Heart right ventricle (tissue), 16 donors: ENCODE measurements at regions not wholly inside any gene's neighbourhood (a gene's known extent, or its start where the extent isn't known, plus 50 kb on each side); places are given as distances from the start of the nearest gene placed in this dataset.

ENCODE experiments used
- ATAC-seq, 8 donors: fragments of 200-7000 bp; cut with Tn5 transposase; one replicate each; pipeline ENCODE4 v1.9.1; 2020; ENCODE audit warnings: mild to moderate bottlenecking in 8 of 8, moderate library complexity in 8 of 8, moderate number of reproducible peaks in 1 of 8
- DNase-seq, 2 donors: peaks; one replicate each; pipeline ENCODE4 v3.0.0-alpha.2; 2020
- H3K27ac ChIP-seq, 10 donors: fragments of 200-600 bp; sonication (generic) in 2 of 10; one replicate each; pipeline versions ENCODE4 v1.5.0 to v1.8.0; 2020 to 2022; ENCODE audit warnings: mild to moderate bottlenecking in 3 of 10
- H3K27me3 ChIP-seq, 7 donors: fragments of 200-600 bp; one replicate each; pipeline ENCODE4 v1.8.0; 2021 to 2022; ENCODE audit warnings: mild to moderate bottlenecking in 2 of 7
- H3K36me3 ChIP-seq, 9 donors: fragments of 200-600 bp; sonication (generic) in 1 of 9; one replicate each; pipeline versions ENCODE4 v1.5.0 to v1.8.0; 2020 to 2022; ENCODE audit warnings: mild to moderate bottlenecking in 2 of 9
- H3K4me1 ChIP-seq, 9 donors: fragments of 200-600 bp; sonication (generic) in 1 of 9; one replicate each; pipeline versions ENCODE4 v1.5.0 to v1.8.0; 2020 to 2022; ENCODE audit warnings: mild to moderate bottlenecking in 4 of 9
- H3K4me3 ChIP-seq, 10 donors: fragments of 200-600 bp; sonication (generic) in 2 of 10; one replicate each; pipeline versions ENCODE4 v1.5.0 to v1.8.0; 2020 to 2022; ENCODE audit warnings: mild to moderate bottlenecking in 7 of 10, moderate library complexity in 2 of 10
- H3K9me3 ChIP-seq, 11 donors: fragments of 200-600 bp in 10 of 11; sonication (generic) in 2 of 11; one replicate each; pipeline versions ENCODE4 v1.5.0 to v1.8.0; 2013 to 2022; ENCODE audit warnings: mild to moderate bottlenecking in 2 of 11, control low read depth in 1 of 11, moderate library complexity in 1 of 11
- CTCF ChIP-seq, 9 donors: fragments of 200-600 bp; sonication (generic) in 2 of 9; IDR thresholded peaks; one replicate each; pipeline versions ENCODE4 v1.5.0 to v1.8.0; 2021 to 2022; ENCODE audit warnings: antibody characterized with exemption in 9 of 9, mild to moderate bottlenecking in 5 of 9, moderate library complexity in 1 of 9
- WGBS, 2 donors: extraction: QIAGEN DNeasy Blood & Tissue Kit; methylation state at CpG; one replicate each; pipeline ENCODE4 v1.1.7; 2013; ENCODE audit warnings: inconsistent platforms in 1 of 2; 5-methylcytosine and 5-hydroxymethylcytosine counted together
- intact Hi-C, 10 donors: fragments of 100-400 bp; cut with DNase I; formaldehyde crosslinking; loops; one replicate each; pipeline versions ENCODE4 v1.11.1 to v1.14.2; 2022
- donor health status: Arrhythmogenic right ventricular cardiomyopathy.
- donor health status: ischemic (EF 13 %, LVEDD 7.1; RV severe dilation, severe dysfunction).
- donor health status: healthy with polysubstance abuse.
- donor health status: DM: no; HTN: yes; CAD: no.
- donor health status: DM: no; HTN: no; CAD: no.
- donor health status: ischemic (EF 25% LVEDD 6.9; RV normal size, moderate dysfunction).
- donor health status: ischemic (EF 25% LVEDD 5.7; RV mildly dilated, moderate dysfunction).
- donor health status: healthy.
- donor health status: DM: yes; HTN: yes; CAD: no.
- donor health status: Ischemic cardiomyopathy.
- donor health status: ischemic (EF 35%, LVEDD 5.7; RV mildly dilated, moderate dysfunction).
- donor health status: nonischemic (EF 11% LVEDD 7.7; RV severe dilation, severe dysfunction).
- donor health status: DM: yes; HTN: yes; CAD: no.
- donor health status: PGD.
- donor health status: ischemic (EF 29% LVEDD 5.4; RV normal size, mild dysfunction).
- donor health status: nonischemic (EF 23%, LVEDD 6.1; RV moderate dilation, normal function).

DNA sequence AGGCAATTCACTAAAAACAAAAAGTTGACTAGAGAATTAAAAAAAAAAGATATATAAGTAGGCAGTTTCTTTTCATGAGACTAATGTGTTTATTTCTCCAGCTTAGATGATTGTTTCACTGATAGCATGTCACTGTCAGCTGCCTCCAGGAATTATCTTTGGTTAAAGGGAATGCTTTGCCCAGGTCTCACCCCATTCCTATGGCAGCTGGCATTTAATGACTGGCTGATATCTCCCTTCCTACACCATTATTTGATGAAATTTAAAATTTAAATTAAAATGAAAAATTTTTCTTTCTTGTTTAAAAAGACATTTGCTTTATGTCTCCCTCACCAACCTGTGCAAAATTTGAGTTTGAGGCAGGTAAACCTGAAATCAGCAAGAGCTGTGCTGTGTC lies 214.5 kb upstream of the PRSS1 start:
- Histone ChIP-seq H3K27me3 (peaks cover 0 to 37% (median 12%) of the 10 kb centered on the region in 7 donors), H3K4me1 (peaks cover 0 to 5% (median 0%) of the 10 kb centered on the region in 9 donors), H3K4me3 (no peak overlapping the region), H3K9me3 (no peaks in the 10 kb centered on the region), H3K36me3 (no peaks in the 10 kb centered on the region), H3K27ac (no peak overlapping the region)
- DNase-seq: no peak
- no peak for TF ChIP-seq CTCF (IDR thresholded peaks at IDR 0.05)
- no peak for ATAC-seq
- intact Hi-C loops: no loop called here

DNA sequence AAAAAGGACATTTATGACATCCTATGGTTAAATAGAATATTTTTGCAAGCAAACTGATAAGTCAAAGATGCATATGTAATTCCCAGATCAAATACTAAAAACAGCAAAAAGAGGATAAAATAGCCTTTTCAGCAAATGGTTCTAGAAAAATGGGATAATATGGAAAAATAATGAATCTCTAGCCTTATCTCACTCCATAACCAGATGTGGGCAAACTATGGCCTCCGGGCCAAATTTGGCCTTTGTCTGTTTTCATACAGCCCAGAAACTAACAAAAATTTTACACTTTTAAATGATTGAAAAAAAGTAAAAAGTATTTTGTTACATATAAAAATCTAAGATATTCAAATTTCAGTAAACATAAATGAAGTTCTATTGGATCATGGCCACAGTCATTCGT lies 215.4 kb upstream of the PRSS1 start:
- H3K27me3 ChIP-seq: peaks cover 0 to 45% (median 20%) of the 10 kb centered on the region in 7 donors
- 84 to 91% methylated on average over 2 of the region's 2 CpGs for WGBS, 2 donors
- H3K27ac ChIP-seq: no peak overlapping the region
- TF ChIP-seq CTCF (IDR thresholded peaks at IDR 0.05): no peak
- DNase-seq: no peak
- no peaks in the 10 kb centered on the region for H3K9me3 ChIP-seq
- ATAC-seq: no peak
- peaks cover 0 to 5% (median 0%) of the 10 kb centered on the region in 9 donors for H3K4me1 ChIP-seq
- intact Hi-C loops: no loop called here
- H3K36me3 ChIP-seq: no peaks in the 10 kb centered on the region
- H3K4me3 ChIP-seq: no peak overlapping the region

GRCh38 chr7:142529591-142529990 lies 219.7 kb upstream of the PRSS1 start:
- no peak for DNase-seq
- H3K27ac ChIP-seq: no peak overlapping the region
- TF ChIP-seq CTCF (IDR thresholded peaks at IDR 0.05): no peak
- H3K9me3 ChIP-seq: no peaks in the 10 kb centered on the region
- H3K4me1 ChIP-seq: no peaks in the 10 kb centered on the region
- peaks cover 0 to 74% (median 35%) of the 10 kb centered on the region in 7 donors for H3K27me3 ChIP-seq
- H3K4me3 ChIP-seq: no peak overlapping the region
- intact Hi-C loops: no loop called here
- WGBS, 2 donors: 77 to 79% methylated on average over 4 of the region's 4 CpGs
- no peak for ATAC-seq
- no peaks in the 10 kb centered on the region for H3K36me3 ChIP-seq

DNA sequence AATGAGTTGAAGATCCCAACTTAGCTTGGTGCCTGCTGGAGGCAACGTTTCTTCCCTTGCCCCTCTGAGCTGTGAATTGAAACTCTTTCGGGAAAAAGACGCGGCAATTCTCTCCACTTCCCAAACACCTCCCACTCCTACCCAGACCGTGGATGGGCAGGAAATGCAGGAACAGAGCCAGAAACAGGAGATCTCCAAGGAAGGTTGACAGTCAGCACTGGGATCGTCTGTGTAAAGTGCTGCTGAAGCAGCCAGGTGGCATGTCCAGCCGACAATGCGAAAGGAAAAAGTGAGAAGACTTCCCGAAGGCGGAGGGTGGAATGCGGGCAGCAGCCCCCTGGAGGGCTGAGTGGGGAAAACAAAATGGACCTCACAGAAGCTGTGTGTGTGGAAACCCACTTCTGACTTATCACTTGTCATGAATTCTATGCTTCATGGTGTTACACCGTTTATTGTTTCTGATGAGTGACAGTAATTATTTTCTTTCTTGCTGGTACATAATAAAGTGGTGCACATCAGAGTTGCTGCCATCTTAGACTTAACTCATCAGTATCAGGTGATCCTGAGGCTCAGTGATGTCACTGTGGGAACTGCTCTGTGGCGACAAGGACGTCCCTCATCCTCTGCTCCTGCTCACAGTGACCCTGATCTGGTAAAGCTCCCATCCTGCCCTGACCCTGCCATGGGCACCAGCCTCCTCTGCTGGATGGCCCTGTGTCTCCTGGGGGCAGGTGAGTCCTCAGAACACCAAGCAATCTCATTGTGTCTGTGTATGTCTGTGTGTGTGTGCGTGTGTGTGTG lies 220.5 kb upstream of the PRSS1 start:
- Histone ChIP-seq H3K4me3 (no peak overlapping the region), H3K4me1 (no peaks in the 10 kb centered on the region), H3K27ac (no peak overlapping the region), H3K27me3 (peaks cover 0 to 74% (median 31%) of the 10 kb centered on the region in 7 donors), H3K36me3 (no peaks in the 10 kb centered on the region), H3K9me3 (no peaks in the 10 kb centered on the region)
- no peak for TF ChIP-seq CTCF (IDR thresholded peaks at IDR 0.05)
- no peak for DNase-seq
- ATAC-seq: no peak
- WGBS, 2 donors: 41 to 46% methylated on average over 15 of the region's 15 CpGs
- intact Hi-C loops: no loop called here
